GM21367 (cell line): ENCODE measurements at regions not wholly inside any gene's neighbourhood (a gene's known extent, or its start where the extent isn't known, plus 50 kb on each side); places are given as distances from the start of the nearest gene placed in this dataset.
"Not testable (repeated sequence)": the region's sequence is repeated elsewhere in the genome, so short reads cannot be mapped to it uniquely, and the experiment has no call there.

ENCODE experiments used
- ATAC-seq: cut with Tn5 transposase; IDR thresholded peaks from one replicate; pipeline ENCODE4 v1.9.1; 2021; ENCODE audit not compliant: unreplicated experiment

DNA sequence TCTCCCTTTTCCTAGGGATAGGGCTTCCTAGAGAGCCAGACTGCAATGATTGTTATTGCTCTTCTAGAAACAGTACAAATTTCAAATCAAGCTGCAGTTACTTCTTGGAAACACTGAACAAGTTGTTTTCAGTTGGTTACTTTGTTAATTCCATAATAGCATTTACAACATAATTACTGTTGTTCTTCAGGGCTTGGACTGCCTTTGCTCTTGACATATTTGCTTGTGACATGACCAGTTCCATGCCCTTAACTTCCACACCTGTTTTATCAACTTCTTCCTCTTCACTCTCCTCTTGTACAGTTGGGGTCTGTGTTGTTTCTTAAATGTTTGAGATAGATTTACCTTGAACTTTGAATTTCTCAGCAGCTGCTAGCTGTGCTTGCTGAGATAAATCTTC is 104.4 kb downstream of the SEC23IP start:
- no peak for ATAC-seq

GRCh38 chr10:119997429-119997828 is 104.9 kb downstream of the SEC23IP start:
- no peak for ATAC-seq

DNA sequence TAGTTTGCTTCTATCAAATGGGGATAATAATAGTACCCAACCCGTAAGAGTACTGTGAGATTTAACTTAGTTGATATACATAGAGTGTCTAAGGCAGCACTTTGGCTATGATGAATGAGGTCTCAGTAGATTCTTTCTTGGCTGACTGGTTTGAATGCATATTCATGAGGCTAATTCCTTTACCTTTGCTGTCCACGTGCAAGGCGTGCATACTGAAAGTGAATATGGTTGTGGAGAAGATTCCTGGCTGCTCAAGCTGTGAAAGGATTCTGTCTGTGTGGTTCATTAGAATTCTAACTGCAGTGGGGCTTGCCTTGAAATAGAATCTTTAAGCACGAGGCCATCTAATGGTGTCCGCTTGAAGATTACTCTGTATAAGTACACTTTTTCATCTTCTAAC is 110.3 kb downstream of the SEC23IP start:
- no peak for ATAC-seq

- ATAC-seq, result no peak
Observed at GRCh38 chr10:120005207-120006201, 113.0 kb downstream of the SEC23IP start.

DNA sequence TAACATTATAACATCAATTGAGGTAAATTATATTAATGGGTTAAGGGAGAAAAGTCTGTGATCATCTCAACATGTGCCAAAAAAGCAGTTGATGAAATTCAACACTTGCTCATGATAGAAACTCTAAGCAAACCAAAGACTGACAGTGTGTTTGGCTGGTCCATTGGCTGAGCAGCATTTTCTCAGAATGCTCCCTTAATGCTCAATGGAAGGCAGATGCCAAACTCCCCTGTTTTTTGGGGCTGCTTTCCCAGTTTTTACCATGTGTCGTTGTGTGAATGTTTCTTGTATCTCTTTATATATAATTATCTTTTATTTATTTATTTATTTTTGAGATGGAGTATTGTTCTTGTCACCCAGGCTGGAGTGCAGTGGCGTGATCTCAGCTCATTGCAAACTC is 114.7 kb downstream of the SEC23IP start:
- no peak for ATAC-seq

DNA sequence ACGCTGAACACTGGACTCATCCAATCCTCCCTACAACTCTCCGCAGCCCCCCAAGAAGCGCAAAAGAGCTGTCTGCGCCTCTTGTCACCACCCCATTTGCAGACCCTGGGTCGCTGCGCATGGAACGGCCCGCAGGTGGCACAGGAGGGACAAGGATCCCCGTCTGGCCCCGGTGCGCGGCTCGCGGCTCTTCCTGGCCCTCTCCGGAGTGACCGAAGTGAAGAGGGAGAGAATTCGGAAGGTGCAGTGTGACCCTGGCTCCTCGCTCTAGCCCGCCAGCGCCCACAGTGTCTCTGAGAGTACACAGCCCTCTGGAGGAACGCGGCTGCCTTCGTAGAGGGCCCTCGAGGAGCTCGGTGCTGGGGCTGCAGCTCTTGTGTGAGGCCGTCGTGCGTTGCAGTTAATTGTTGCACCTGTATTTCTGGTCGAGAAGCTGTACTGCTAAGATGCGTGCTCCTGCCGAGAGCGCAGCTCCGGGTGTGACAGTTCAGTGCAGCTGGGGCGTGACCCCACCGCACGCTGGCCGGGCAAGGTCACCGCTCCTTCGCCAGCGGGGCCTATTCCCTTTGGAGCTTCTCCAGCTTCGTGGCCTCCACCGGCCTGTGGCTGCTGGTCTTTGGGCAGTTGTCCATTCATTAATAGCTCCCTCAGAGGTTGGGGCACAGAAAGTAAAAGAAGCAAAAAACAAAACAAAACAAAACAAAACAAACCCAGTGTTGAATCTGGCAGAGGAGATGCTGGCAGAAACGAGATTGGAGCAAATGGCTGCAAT is 119.0 kb downstream of the SEC23IP start:
- ATAC-seq, result no peak

DNA sequence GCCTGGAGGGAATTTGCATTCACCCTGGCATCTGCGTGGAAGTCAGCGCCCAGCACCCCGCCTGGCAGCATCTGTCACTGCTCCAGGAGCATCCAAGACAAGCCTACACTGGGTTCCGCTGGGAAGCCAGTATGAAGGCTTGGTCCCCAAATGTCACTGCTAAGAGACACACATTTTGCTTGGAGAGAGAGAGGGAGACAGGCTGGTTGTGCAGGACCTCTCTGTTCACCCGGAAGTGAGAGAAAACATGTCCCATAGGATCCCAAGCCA is 119.5 kb downstream of the SEC23IP start:
- ATAC-seq, result no peak

GRCh38 chr10:120012566-120012965 is 120.0 kb downstream of the SEC23IP start:
- no peak for ATAC-seq

GRCh38 chr10:120014031-120014430 is 121.5 kb downstream of the SEC23IP start:
- no peak for ATAC-seq

DNA sequence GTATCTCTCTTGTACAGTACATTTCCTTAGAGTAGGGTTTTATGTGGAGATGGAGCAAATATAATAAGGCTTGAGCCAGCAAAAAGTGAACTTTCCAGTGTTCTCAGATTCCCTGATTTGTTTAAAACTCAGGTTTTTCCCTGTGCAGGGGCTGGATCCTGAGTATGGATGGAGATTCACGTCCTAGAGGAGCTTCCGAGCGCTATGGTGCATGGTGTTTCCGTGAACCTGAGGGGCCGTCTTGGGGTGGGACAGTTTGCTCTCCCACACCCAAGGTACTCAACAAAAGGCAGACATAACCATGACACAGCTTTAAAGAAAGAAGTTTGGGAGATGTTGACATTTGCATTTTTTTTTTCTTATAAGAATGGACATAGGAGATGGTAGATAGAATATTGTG is 122.5 kb downstream of the SEC23IP start:
- ATAC-seq, result no peak

- ATAC-seq, result no peak
Observed at GRCh38 chr10:120016906-120017305, 124.4 kb downstream of the SEC23IP start.

DNA sequence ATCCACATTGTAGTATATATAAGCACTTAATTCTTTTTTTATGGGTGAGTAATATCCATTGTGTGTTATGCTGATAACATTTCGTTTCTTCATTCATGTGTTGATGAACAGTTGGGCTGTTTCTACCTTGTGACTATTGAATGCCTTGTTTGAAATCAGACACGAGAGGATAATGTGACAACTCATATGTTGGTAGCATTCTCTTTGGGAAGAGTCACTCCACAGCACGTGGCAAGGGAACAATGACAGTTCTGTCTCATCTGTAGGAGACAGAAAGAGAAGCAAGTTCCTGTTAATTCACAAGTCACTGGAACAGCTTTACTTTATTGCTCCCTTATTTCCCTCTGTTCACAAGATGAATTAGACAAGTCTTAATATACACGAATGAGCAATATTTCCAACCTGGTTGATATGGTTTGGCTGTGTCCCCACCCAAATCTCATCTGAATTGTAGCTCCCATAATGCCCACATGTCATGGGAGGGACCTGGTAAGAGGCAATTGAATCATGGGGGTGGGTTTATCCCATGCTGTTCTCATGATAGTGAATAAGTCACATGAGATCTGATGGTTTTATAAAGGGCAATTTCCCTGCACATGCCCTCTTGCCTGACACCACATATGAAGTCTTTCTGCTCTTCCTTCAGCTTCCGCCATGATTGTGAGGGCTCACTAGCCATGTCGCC is 125.3 kb downstream of the SEC23IP start:
- ATAC-seq, result no peak

GRCh38 chr10:120018695-120019094 is 126.2 kb downstream of the SEC23IP start:
- ATAC-seq, result no peak

- no peak for ATAC-seq
Observed at GRCh38 chr10:120019568-120019967, 127.0 kb downstream of the SEC23IP start.

DNA sequence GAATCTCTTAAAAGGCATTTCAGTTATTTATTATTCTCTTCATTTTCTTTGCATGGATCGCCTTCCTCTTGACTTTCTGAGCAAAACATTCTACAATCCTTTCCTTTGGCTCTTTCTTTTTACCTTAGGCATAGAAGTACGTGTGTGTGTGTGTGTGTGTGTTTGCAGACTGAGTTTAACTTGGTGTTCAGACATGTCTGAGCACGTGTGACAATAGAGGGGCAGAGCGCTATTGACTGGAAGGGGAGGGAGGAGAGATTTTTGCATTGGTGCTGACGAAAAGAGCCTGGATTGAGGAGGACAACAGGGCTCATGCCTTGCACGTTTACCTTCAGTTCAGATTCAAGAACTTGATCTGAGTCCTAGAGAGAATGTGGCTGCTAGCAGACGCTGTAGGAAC is 129.8 kb downstream of the SEC23IP start:
- no peak for ATAC-seq

GRCh38 chr10:120034236-120034635 is 141.7 kb downstream of the SEC23IP start:
- ATAC-seq, result no peak

DNA sequence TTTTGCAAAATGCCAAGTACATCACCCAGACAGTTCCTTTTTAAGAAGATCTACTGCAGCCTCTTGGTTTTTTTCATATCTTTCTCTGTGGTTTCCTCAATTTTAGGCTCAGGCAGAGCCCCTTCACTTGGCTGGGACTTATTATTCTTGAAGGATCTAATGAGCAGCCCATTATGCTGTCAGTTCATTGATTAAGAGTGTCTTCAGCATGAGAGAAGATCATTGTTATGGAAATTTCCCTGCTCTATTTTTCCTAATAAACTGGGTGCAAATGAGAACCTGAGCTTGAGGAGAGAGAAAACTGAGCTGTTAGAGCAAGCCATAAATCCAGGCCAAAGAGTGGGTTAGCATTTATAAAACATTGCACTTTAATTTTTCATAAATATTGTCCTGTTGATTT is 146.5 kb downstream of the SEC23IP start:
- no peak for ATAC-seq

DNA sequence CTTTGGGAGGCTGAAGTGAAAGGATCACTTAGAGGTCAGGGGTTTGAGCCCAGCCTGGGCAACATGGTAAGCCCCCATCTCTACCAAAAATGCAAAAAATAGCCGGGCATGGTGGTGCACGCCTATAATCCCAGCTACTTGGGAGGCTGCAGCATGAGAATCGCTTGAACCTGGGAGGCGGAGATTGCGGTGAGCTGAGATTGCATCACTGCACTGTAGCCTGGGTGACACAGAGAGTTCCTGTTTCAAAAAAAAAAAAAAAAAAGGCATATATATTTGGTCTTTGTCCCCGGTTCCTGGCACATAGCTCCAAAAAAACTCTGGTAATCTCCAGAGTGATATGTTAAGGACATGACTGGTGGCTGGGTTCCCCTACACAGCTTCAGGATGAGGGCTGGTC is 147.3 kb downstream of the SEC23IP start:
- ATAC-seq, result no peak

DNA sequence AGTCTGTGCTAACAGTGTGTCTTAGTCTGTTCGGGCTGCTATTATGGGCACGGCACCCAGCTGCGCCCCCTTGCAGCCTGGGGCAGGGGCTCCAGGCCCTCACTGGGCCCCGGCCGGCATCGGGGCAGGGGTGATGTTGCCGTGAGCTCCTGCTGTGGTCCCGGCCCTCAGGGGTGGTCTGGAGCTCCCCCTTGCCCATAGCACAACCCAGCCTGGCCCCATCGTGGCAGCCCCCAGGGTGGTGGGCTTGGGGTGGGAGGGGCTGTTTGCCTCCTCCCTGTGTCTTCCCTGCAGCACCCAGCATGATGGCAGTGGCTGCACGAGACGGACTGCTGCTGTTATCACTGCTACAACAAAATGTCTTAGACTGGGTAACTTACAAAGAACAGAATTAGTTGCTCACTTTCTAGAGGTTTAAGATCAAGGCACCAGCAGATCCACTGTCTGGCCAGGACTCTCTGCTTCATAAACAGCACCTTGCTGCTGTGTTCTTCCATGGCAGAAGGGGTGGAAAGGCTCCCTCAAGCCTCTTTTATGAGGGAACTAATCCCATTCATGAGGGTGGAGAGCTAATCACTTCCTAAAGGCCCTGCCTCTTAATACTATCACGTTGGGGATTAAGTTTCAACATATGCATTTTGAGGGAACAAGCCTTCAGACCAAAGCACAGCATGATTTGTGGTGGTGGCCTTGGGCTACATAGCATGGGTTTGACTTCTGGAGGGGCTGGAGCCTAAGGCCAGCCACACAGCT is 149.5 kb downstream of the SEC23IP start:
- no peak for ATAC-seq

GRCh38 chr10:120042705-120043104 is 150.2 kb downstream of the SEC23IP start:
- ATAC-seq, result no peak

GRCh38 chr10:120047373-120047772 is 154.8 kb downstream of the SEC23IP start:
- not testable (repeated sequence) for ATAC-seq
